ENCODE measurements at regions not wholly inside any gene's neighbourhood (a gene's known extent, or its start where the extent isn't known, plus 50 kb on each side); places are given as distances from the start of the nearest gene placed in this dataset.

GRCh38 chr3:146912241-146913015 is 307.3 kb upstream of the PLSCR5 start:
- peak; percentile 3 for DNase-seq (ENCODE audit: low spot score)

GRCh38 chr3:146903927-146904326 is 298.8 kb upstream of the PLSCR5 start:
- DNase-seq (ENCODE audit: low spot score), result no peak

- DNase-seq (ENCODE audit: low spot score), result no peak
Observed at GRCh38 chr3:146899171-146899570, 294.0 kb upstream of the PLSCR5 start.

GRCh38 chr3:146896711-146897110 is 291.6 kb upstream of the PLSCR5 start:
- DNase-seq (ENCODE audit: low spot score), result no peak

GRCh38 chr3:146895026-146895749 is 290.0 kb upstream of the PLSCR5 start:
- peak; percentile 62 for DNase-seq (ENCODE audit: low spot score)

- DNase-seq (ENCODE audit: low spot score), result no peak
Observed at GRCh38 chr3:146894406-146894805, 289.3 kb upstream of the PLSCR5 start.

GRCh38 chr3:146892041-146892440 is 286.9 kb upstream of the PLSCR5 start:
- DNase-seq (ENCODE audit: low spot score), result no peak

GRCh38 chr3:146889626-146890025 is 284.5 kb upstream of the PLSCR5 start:
- DNase-seq (ENCODE audit: low spot score), result no peak

- no peak for DNase-seq (ENCODE audit: low spot score)
Observed at GRCh38 chr3:146888176-146888575, 283.0 kb upstream of the PLSCR5 start.

GRCh38 chr3:146884721-146885120 is 279.6 kb upstream of the PLSCR5 start:
- DNase-seq (ENCODE audit: low spot score), result no peak

- DNase-seq (ENCODE audit: low spot score), result no peak
Observed at GRCh38 chr3:146884296-146884695, 279.1 kb upstream of the PLSCR5 start.

GRCh38 chr3:146883288-146883687 is 278.1 kb upstream of the PLSCR5 start:
- DNase-seq (ENCODE audit: low spot score), result no peak

GRCh38 chr3:146881966-146882760 is 277.0 kb upstream of the PLSCR5 start:
- no peak for DNase-seq (ENCODE audit: low spot score)

- DNase-seq (ENCODE audit: low spot score), result no peak
Observed at GRCh38 chr3:146881356-146881755, 276.2 kb upstream of the PLSCR5 start.

- no peak for DNase-seq (ENCODE audit: low spot score)
Observed at GRCh38 chr3:146873748-146874147, 268.6 kb upstream of the PLSCR5 start.

- no peak for DNase-seq (ENCODE audit: low spot score)
Observed at GRCh38 chr3:146865175-146865755, 260.1 kb upstream of the PLSCR5 start.

GRCh38 chr3:146861262-146861661 is 256.1 kb upstream of the PLSCR5 start:
- no peak for DNase-seq (ENCODE audit: low spot score)

- DNase-seq (ENCODE audit: low spot score), result no peak
Observed at GRCh38 chr3:146854523-146854922, 249.4 kb upstream of the PLSCR5 start.

GRCh38 chr3:146851665-146852064 is 246.5 kb upstream of the PLSCR5 start:
- no peak for DNase-seq (ENCODE audit: low spot score)

- no peak for DNase-seq (ENCODE audit: low spot score)
Observed at GRCh38 chr3:146845361-146845760, 240.2 kb upstream of the PLSCR5 start.

GRCh38 chr3:146843476-146843875 is 238.3 kb upstream of the PLSCR5 start:
- no peak for DNase-seq (ENCODE audit: low spot score)

- no peak for DNase-seq (ENCODE audit: low spot score)
Observed at GRCh38 chr3:146839727-146840375, 234.7 kb upstream of the PLSCR5 start.
